ENCODE measurements at regions not wholly inside any gene's neighbourhood (a gene's known extent, or its start where the extent isn't known, plus 50 kb on each side); places are given as distances from the start of the nearest gene placed in this dataset.
"Not testable (repeated sequence)": the region's sequence is repeated elsewhere in the genome, so short reads cannot be mapped to it uniquely, and the experiment has no call there.

DNA sequence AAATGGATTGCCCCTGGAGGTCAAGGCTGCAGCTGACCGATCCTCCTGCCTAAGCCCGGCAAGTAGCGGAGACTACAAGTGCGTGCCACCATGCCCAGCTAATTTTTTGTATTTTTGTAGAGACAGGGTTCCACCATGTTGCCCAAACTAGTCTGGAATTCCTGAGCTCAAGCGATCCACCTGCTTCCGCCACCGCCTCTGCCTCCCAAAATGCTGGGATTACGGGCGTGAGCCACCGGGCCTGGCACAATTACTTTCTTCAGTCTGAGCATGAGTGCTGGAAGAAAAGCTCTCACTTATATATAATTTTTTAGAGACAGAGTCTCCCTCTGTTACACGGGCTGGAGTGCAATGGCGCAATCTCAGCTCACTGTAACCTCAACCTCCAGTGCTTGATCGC lies 307.4 kb downstream of the ZNF37A start:
- POLR2A ChIA-PET; H3K79me2 ChIP-seq (ENCODE audit: insufficient read depth, low read length); intact Hi-C loops (cut with micrococcal nuclease; ENCODE audit: unreplicated experiment); H3K9me3 ChIP-seq (ENCODE audit: low read length); CTCF ChIA-PET (ENCODE audit: low intra/inter-chr PET ratio, low total read pairs); in situ Hi-C loops (cut with HindIII; ENCODE audit: extremely low pct_ligation_motif_present, low pct_unique_long_range_greater_than_20kb); H2AFZ ChIP-seq (ENCODE audit: low read length); H3K36me3 ChIP-seq (replicated peaks in 1 of 2; ENCODE audit: control insufficient read depth in 1 of 2, insufficient read depth in 2 of 2, low read length in 2 of 2); ATAC-seq; FAIRE-seq; H3K27me3 ChIP-seq (ENCODE audit: control insufficient read depth in 1 of 2, insufficient read depth in 2 of 2, low read length in 2 of 2); BruUV-seq (replicated peaks); H4K20me1 ChIP-seq (ENCODE audit: insufficient read depth, low read length); H3K4me1 ChIP-seq (ENCODE audit: insufficient read depth, low read length); DNase-seq (ENCODE audit: low spot score): not testable (repeated sequence)
- TF ChIP-seq, protein P1, sequence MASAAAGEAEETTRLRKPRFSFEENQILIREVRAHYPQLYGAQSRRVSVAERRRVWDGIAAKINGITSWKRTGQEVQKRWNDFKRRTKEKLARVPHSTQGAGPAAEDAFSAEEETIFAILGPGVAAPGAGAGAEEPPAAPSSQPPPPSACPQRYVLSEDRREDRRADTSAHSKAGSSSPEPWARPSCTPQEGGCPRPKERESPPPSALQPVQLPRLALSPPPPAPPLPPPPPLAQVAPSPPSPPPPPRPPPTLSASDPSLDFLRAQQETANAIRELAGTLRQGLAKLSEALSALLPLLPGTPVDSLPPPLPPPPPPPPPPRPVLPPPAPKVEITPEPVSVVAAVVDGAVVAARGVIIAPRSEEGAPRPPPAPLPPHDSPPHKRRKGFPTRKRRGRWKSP (CRISPR knock-in tag; IDR thresholded peaks at IDR 0.05), result 0 out of 2 replicates have a peak, but pooled peaks have one; percentile 7
- TF ChIP-seq ZBTB38 (CRISPR knock-in tag; IDR thresholded peaks at IDR 0.05) (peak; percentile 51; the same call in 1 of the 2 replicates), POLR2A (IDR thresholded peaks at IDR 0.05; ENCODE audit: insufficient read depth in 1 of 2, low read depth in 2 of 2, low read length in 2 of 2) (0 out of 4 replicates have a peak, but pooled peaks of 1 of the 2 experiments have one; percentile 10)
- peak overlapping the region; percentile 85 to 88 (median 87); a peak in 5 of 6 replicates for H3K4me3 ChIP-seq (replicated peaks in 1 of 3; ENCODE audit: insufficient read depth in 1 of 3, low read depth in 2 of 3, low read length in 3 of 3)
- peak overlapping the region; percentile 57 for H3K4me2 ChIP-seq (ENCODE audit: low read depth, low read length)
- peak overlapping the region; percentile 78 for H3K9ac ChIP-seq (ENCODE audit: insufficient read depth, low read depth, low read length)
- H3K27ac ChIP-seq (ENCODE audit: extremely low read length, insufficient read depth, low read length), result peak overlapping the region; percentile 93
- 22% methylated on average over 13 of the region's 13 CpGs for WGBS (ENCODE audit: low lambda C conversion rate)

DNA sequence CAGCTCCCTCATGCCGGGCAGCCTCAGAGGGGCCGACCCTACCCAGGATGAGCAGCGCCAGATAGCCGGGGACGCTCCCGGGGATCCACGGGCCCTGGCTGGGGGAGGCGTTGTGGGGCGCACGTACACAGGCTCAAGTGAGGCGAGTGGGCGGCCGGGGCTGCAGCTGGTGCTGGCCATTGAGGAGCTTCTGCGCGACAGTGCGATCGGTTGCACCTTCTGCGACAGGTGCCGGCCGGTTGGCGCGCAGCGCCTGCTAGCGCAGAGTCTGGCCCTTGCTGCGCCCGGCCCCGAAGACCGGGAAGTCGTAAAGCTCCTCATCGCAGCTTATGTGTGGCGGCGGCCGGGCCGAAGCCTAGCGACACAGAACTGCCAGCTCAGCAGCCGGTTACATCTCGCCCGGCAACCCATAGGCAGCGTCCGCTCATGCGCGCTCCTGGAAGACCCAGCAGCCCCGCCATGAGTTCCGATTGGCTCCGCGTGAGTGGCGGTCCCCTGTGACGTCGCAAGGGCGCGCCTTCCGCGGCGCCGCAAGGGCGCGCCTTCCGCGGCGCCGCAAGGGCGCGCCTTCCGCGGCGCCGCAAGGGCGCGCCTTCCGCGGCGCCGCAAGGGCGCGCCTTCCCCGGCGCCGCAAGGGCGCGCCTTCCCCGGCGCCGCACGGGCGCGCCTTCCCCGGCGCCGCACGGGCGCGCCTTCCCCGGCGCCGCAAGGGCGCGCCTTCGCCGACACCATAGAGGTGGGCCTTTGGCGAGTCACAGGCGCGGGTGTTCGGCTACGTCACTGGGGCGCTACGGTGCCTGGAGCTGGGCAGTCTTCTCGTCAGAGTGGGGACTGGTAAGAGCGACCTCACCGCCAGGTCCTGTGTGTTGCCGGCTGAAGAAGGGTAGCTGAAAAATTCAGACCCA lies 308.6 kb downstream of the ZNF37A start:
- peak overlapping the region; percentile 85 to 88 (median 87) for H3K4me3 ChIP-seq (replicated peaks in 1 of 3; ENCODE audit: insufficient read depth in 1 of 3, low read depth in 2 of 3, low read length in 3 of 3)
- intact Hi-C loops (cut with micrococcal nuclease; ENCODE audit: unreplicated experiment); H3K4me1 ChIP-seq (ENCODE audit: insufficient read depth, low read length); H3K79me2 ChIP-seq (ENCODE audit: insufficient read depth, low read length); BruUV-seq (replicated peaks); H3K36me3 ChIP-seq (replicated peaks in 1 of 2; ENCODE audit: control insufficient read depth in 1 of 2, insufficient read depth in 2 of 2, low read length in 2 of 2); POLR2A ChIA-PET; H4K20me1 ChIP-seq (ENCODE audit: insufficient read depth, low read length); H3K27me3 ChIP-seq (ENCODE audit: control insufficient read depth in 1 of 2, insufficient read depth in 2 of 2, low read length in 2 of 2); CTCF ChIA-PET (ENCODE audit: low intra/inter-chr PET ratio, low total read pairs); in situ Hi-C loops (cut with HindIII; ENCODE audit: extremely low pct_ligation_motif_present, low pct_unique_long_range_greater_than_20kb); H2AFZ ChIP-seq (ENCODE audit: low read length); FAIRE-seq; H3K9me3 ChIP-seq (ENCODE audit: low read length): not testable (repeated sequence)
- H3K9ac ChIP-seq (ENCODE audit: insufficient read depth, low read depth, low read length), result peak overlapping the region; percentile 78
- peak overlapping the region; percentile 63 for H3K4me2 ChIP-seq (ENCODE audit: low read depth, low read length)
- DNase-seq (ENCODE audit: low spot score) (peak; percentile 88), ATAC-seq (peak; percentile 97)
- peak overlapping the region; percentile 93 for H3K27ac ChIP-seq (ENCODE audit: extremely low read length, insufficient read depth, low read length)
- 5% methylated on average over 13 of the region's 110 CpGs for WGBS (ENCODE audit: low lambda C conversion rate)
- TF ChIP-seq, protein P2, sequence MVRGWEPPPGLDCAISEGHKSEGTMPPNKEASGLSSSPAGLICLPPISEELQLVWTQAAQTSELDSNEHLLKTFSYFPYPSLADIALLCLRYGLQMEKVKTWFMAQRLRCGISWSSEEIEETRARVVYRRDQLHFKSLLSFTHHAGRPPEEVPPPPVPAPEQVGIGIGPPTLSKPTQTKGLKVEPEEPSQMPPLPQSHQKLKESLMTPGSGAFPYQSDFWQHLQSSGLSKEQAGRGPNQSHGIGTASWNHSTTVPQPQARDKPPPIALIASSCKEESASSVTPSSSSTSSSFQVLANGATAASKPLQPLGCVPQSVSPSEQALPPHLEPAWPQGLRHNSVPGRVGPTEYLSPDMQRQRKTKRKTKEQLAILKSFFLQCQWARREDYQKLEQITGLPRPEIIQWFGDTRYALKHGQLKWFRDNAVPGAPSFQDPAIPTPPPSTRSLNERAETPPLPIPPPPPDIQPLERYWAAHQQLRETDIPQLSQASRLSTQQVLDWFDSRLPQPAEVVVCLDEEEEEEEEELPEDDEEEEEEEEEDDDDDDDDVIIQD (CRISPR knock-in tag; IDR thresholded peaks at IDR 0.05; ENCODE audit: low read depth), result 0 out of 2 replicates have a peak, but pooled peaks have one; percentile 25
- TF ChIP-seq, protein P3, sequence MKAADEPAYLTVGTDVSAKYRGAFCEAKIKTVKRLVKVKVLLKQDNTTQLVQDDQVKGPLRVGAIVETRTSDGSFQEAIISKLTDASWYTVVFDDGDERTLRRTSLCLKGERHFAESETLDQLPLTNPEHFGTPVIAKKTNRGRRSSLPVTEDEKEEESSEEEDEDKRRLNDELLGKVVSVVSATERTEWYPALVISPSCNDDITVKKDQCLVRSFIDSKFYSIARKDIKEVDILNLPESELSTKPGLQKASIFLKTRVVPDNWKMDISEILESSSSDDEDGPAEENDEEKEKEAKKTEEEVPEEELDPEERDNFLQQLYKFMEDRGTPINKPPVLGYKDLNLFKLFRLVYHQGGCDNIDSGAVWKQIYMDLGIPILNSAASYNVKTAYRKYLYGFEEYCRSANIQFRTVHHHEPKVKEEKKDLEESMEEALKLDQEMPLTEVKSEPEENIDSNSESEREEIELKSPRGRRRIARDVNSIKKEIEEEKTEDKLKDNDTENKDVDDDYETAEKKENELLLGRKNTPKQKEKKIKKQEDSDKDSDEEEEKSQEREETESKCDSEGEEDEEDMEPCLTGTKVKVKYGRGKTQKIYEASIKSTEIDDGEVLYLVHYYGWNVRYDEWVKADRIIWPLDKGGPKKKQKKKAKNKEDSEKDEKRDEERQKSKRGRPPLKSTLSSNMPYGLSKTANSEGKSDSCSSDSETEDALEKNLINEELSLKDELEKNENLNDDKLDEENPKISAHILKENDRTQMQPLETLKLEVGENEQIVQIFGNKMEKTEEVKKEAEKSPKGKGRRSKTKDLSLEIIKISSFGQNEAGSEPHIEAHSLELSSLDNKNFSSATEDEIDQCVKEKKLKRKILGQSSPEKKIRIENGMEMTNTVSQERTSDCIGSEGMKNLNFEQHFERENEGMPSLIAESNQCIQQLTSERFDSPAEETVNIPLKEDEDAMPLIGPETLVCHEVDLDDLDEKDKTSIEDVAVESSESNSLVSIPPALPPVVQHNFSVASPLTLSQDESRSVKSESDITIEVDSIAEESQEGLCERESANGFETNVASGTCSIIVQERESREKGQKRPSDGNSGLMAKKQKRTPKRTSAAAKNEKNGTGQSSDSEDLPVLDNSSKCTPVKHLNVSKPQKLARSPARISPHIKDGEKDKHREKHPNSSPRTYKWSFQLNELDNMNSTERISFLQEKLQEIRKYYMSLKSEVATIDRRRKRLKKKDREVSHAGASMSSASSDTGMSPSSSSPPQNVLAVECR (CRISPR knock-in tag; IDR thresholded peaks at IDR 0.05; ENCODE audit: borderline replicate concordance), result peak; percentile 55; the same call in 1 of the 2 replicates
- TF ChIP-seq POLR2A (IDR thresholded peaks at IDR 0.05; ENCODE audit: insufficient read depth in 1 of 2, low read depth in 2 of 2, low read length in 2 of 2) (peak; percentile 46 to 55), SIN3A (IDR thresholded peaks at IDR 0.05; ENCODE audit: borderline replicate concordance, low read depth, low read length) (0 out of 2 replicates have a peak, but pooled peaks have one; percentile 63), POLR2AphosphoS5 (IDR thresholded peaks at IDR 0.05; ENCODE audit: low read depth, low read length) (peak; percentile 36; the same call in 1 of the 2 replicates), DMAP1 (CRISPR knock-in tag; IDR thresholded peaks at IDR 0.05) (peak; percentile 36; the same call in 1 of the 2 replicates), ZNF264 (CRISPR knock-in tag; IDR thresholded peaks at IDR 0.05) (0 out of 2 replicates have a peak, but pooled peaks have one; percentile 43), STAG1 (CRISPR knock-in tag; IDR thresholded peaks at IDR 0.05) (0 out of 2 replicates have a peak, but pooled peaks have one; percentile 14)

Data from HepG2 (cell line).